ENCODE measurements at regions not wholly inside any gene's neighbourhood (a gene's known extent, or its start where the extent isn't known, plus 50 kb on each side); places are given as distances from the start of the nearest gene placed in this dataset.

GRCh38 chr16:9404811-9405210 is 313.4 kb downstream of the HAPSTR1 start:
- TF ChIP-seq CTCF (IDR thresholded peaks at IDR 0.05) (no peak), POLR2AphosphoS5 (IDR thresholded peaks at IDR 0.05) (no peak), EP300 (IDR thresholded peaks at IDR 0.05; ENCODE audit: low read depth) (no peak), POLR2A (IDR thresholded peaks at IDR 0.05) (no peak)
